Epithelial cell of esophagus (primary cell): ENCODE measurements at regions not wholly inside any gene's neighbourhood (a gene's known extent, or its start where the extent isn't known, plus 50 kb on each side); places are given as distances from the start of the nearest gene placed in this dataset.
"Not testable (repeated sequence)": the region's sequence is repeated elsewhere in the genome, so short reads cannot be mapped to it uniquely, and the experiment has no call there.

Experiments used
- DNase-seq: peaks from one replicate; pipeline ENCODE4 v3.0.0; 2010; ENCODE audit warnings: low read depth
- H3K4me3 ChIP-seq: 2 replicates; pipeline ENCODE4 v1.5.1; 2011; ENCODE audit warnings: mild to moderate bottlenecking, low read length, control low read depth
- TF ChIP-seq, protein P1 (sequence below): IDR thresholded peaks from 2 replicates; pipeline ENCODE4 v1.5.1; 2011; ENCODE audit warnings: low read depth, mild to moderate bottlenecking, low read length, control low read depth, inconsistent platforms; ENCODE audit not compliant: insufficient read depth; ENCODE audit errors: missing control alignments

DNA sequence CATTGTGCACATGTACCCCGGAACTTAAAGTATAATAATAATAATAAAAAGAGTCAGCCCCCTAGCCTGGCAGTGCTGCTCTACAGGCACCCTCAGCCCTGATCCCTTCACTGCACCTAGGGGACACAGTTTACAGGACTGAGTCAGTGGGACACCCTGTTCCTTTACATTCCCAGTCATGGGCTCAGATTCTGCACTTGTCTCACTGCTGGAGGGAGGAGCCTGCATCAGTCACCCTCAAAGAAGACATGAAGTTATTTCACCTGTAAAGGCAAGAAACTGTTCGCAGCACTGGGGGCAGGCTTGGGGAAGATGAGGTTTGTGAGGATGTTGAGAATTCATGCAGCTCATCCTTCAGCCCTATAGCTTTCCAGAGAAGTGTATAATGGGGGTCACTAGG, 50.7 kb upstream of the VPREB1 start:
- DNase-seq = no peak
- H3K4me3 ChIP-seq = no peak overlapping the region
- TF ChIP-seq, protein P1, sequence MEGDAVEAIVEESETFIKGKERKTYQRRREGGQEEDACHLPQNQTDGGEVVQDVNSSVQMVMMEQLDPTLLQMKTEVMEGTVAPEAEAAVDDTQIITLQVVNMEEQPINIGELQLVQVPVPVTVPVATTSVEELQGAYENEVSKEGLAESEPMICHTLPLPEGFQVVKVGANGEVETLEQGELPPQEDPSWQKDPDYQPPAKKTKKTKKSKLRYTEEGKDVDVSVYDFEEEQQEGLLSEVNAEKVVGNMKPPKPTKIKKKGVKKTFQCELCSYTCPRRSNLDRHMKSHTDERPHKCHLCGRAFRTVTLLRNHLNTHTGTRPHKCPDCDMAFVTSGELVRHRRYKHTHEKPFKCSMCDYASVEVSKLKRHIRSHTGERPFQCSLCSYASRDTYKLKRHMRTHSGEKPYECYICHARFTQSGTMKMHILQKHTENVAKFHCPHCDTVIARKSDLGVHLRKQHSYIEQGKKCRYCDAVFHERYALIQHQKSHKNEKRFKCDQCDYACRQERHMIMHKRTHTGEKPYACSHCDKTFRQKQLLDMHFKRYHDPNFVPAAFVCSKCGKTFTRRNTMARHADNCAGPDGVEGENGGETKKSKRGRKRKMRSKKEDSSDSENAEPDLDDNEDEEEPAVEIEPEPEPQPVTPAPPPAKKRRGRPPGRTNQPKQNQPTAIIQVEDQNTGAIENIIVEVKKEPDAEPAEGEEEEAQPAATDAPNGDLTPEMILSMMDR = no peak

DNA sequence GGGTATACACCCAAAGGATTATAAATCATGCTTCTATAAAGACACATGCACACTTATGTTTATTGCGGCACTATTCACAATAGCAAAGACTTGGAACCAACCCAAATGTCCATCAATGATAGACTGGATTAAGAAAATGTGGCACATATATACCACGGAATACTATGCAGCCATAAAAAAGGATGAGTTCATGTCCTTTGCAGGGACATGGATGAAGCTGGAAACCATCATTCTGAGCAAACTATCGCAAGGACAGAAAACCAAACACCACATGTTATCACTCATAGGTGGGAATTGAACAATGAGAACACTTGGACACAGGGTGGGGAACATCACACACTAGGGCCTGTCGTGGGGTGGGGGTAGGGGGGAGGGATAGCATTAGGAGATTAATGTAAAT, 51.1 kb upstream of the VPREB1 start:
- not testable (repeated sequence) for H3K4me3 ChIP-seq, DNase-seq

DNA sequence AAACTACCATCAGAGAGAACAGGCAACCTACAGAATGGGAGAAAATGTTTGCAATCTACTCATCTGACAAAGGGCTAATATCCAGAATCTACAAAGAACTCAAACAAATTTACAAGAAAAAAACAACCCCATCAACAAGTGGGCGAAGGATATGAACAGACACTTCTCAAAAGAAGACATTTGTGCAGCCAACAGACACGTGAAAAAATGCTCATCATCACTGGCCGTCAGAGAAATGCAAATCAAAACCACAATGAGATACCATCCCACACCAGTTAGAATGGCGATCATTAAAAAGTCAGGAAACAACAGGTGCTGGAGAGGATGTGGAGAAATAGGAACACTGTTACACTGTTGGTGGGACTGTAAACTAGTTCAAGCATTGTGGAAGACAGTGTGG, 51.6 kb upstream of the VPREB1 start:
- H3K4me3 ChIP-seq, DNase-seq: not testable (repeated sequence)

DNA sequence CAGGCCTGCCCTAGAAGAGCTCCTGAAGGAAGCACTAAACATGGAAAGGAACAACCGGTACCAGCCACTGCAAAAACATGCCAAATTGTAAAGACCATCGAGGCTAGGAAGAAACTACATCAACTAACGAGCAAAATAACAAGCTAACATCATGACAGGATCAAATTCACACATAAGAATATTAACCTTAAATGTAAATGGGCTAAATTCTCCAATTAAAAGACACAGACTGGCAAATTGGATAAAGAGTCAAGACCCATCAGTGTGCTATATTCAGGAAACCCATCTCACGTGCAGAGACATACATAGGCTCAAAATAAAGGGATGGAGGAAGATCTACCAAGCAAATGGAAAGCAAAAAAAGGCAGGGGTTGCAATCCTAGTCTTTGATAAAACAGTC, 54.8 kb upstream of the VPREB1 start:
- H3K4me3 ChIP-seq, DNase-seq: not testable (repeated sequence)

DNA sequence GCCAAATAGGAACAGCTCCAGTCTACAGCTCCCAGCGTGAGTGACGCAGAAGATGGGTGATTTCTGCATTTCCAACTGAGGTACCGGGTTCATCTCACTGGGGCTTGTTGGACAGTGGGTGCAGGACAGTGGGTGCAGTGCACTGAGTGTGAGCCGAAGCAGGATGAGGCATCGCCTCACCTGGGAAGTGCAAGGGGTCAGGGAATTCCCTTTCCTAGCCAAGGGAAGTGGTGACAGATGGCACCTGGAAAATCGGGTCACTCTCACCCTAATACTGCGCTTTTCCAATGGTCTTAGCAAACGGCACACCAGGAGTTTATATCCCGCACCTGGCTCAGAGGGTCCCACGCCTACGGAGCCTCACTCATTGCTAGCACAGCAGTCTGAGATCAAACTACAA, 56.7 kb upstream of the VPREB1 start:
- DNase-seq, H3K4me3 ChIP-seq: not testable (repeated sequence)

DNA sequence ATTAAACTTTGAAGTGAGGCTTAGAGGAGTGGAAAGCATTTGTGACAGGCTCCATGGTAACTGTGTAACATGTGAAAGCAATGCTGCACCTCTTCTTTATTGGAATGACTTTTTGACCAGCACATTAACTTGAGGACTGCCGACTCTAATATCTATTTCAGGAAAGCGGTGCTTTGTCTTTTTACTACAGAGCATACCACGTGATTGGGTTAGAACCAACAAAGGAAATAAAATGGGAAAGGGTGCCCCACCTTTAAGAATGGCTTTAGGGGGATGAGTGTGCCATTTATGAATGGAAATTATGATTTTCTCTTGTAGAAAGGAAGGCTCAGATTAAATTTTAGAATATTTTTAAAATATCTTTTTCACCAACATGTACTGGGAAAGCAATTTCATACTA, 57.3 kb upstream of the VPREB1 start:
- DNase-seq = no peak
- TF ChIP-seq, protein P1 = no peak
- H3K4me3 ChIP-seq = no peak overlapping the region

DNA sequence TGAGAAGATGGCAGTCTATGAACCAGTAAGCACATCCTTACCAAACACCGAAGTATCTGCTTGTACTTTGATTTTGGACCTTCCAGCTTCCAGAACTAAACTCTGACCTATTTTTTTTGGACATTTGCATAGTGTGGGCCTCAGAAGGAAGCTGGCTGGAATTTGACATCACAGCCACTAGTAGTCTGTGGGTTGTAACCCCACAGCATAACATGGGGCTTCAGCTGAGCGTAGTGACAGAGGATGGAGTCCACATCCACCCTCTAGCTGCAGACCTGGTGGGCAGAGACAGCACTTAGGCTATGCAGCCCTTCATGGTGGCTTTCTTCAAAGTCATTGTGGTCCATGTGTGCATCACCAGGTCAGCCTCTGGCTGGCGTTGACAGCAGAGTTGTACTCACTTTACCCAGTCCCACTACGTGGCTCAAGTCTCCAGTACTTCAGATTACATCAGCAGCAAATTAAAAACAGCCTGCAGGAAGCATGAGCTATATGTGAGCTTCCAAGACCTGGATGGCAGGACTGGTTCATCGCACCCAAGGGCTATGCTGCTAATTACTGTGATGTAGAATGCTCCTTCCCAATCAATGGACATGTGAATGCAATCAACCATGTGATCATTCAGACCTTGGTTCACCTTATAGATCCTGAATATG, 58.6 kb upstream of the VPREB1 start:
- no peak overlapping the region for H3K4me3 ChIP-seq
- DNase-seq = no peak
- TF ChIP-seq, protein P1 = no peak

DNA sequence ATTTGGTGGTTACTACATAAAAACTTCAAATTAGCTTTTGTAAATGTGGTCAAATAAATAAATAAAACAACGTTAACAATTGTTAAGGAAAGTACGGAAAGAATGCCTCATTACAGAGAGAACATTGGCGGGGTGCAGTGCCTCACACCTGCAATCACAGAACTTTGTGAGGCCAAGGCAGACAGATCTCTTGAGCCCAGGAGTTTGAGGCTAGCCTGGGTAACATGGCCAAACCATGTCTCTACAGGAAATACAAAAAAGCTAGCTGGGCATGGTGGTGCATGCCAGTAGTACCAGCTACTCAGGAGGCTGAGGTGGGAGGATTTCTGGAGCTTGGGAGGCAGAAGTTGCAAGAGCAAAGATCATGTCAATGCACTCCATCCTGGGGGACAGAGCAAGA, 59.4 kb upstream of the VPREB1 start:
- TF ChIP-seq, protein P1 = no peak
- no peak overlapping the region for H3K4me3 ChIP-seq
- DNase-seq = no peak

DNA sequence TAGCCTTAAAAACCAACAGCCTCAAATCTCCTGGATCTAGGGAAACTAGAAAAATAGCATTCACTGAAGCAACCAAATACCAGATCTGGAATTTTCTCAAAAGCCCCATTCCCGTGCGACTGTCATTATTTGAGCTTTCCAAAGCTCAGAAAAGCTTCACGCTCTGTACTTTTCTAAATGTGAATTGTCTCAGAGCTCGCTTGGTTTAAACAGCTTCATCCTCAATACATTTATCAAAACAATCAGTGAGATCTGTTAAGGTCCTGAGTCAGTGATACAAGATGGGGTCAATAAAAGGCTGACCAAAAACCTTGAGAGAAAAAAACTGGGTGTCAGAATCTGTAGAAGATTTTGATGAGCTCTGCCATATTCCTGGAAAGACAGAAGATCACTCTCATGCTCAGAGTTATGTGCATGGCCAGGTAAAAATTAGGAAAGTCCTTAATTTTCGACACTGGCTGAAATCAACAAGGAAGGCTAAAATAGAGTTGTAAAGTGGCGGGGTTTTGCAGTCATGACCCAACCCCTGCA, 60.2 kb upstream of the VPREB1 start:
- TF ChIP-seq, protein P1 = no peak
- DNase-seq = no peak
- H3K4me3 ChIP-seq = no peak overlapping the region
